ENCODE measurements at regions not wholly inside any gene's neighbourhood (a gene's known extent, or its start where the extent isn't known, plus 50 kb on each side); places are given as distances from the start of the nearest gene placed in this dataset.

DNA sequence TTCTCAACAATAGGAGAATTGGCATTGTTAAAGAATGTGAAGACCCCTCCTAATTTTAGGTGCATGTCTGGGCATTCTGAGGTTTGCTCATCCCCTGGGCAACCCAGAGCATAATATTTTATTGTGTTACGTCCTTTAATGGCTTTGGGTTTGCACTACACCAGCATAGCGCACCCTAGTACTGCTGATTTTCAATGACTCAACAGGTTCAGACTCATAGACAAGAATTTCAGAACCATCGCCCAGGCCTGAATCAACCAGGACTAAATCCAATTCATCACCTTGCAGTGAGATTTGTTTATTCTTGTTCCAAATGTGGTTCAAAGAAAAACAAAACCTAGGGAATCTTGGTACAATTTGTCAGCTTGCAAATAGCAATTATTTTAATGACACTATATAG lies 137.8 kb upstream of the PHACTR1 start:
- H3K27me3 Mint-ChIP-seq (ENCODE audit: low read depth, poor library complexity), result peaks cover 7% of the 10 kb centered on the region
- H3K4me3 Mint-ChIP-seq, result no peak overlapping the region
- DNase-seq, result no peak
- no peaks in the 10 kb centered on the region for H3K9me3 Mint-ChIP-seq
- peaks cover 13% of the 10 kb centered on the region for H3K4me1 Mint-ChIP-seq
- TF ChIP-seq, protein P1, sequence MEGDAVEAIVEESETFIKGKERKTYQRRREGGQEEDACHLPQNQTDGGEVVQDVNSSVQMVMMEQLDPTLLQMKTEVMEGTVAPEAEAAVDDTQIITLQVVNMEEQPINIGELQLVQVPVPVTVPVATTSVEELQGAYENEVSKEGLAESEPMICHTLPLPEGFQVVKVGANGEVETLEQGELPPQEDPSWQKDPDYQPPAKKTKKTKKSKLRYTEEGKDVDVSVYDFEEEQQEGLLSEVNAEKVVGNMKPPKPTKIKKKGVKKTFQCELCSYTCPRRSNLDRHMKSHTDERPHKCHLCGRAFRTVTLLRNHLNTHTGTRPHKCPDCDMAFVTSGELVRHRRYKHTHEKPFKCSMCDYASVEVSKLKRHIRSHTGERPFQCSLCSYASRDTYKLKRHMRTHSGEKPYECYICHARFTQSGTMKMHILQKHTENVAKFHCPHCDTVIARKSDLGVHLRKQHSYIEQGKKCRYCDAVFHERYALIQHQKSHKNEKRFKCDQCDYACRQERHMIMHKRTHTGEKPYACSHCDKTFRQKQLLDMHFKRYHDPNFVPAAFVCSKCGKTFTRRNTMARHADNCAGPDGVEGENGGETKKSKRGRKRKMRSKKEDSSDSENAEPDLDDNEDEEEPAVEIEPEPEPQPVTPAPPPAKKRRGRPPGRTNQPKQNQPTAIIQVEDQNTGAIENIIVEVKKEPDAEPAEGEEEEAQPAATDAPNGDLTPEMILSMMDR (IDR thresholded peaks at IDR 0.05), result no peak
- H3K36me3 Mint-ChIP-seq (ENCODE audit: low read depth), result no peaks in the 10 kb centered on the region
- H3K27ac Mint-ChIP-seq, result no peak overlapping the region

- H3K9me3 Mint-ChIP-seq, result no peaks in the 10 kb centered on the region
- no peak overlapping the region for H3K27ac Mint-ChIP-seq
- DNase-seq, result no peak
- TF ChIP-seq, protein P1 (IDR thresholded peaks at IDR 0.05), result no peak
- no peak overlapping the region for H3K4me3 Mint-ChIP-seq
- H3K27me3 Mint-ChIP-seq (ENCODE audit: low read depth, poor library complexity), result peaks cover 7% of the 10 kb centered on the region
- no peaks in the 10 kb centered on the region for H3K36me3 Mint-ChIP-seq (ENCODE audit: low read depth)
- peaks cover 13% of the 10 kb centered on the region for H3K4me1 Mint-ChIP-seq
These were observed 136.3 kb upstream of the PHACTR1 start for GRCh38 chr6:12580290-12580689.

GRCh38 chr6:12582421-12583110 lies 134.0 kb upstream of the PHACTR1 start:
- no peak overlapping the region for H3K4me3 Mint-ChIP-seq
- TF ChIP-seq, protein P1 (IDR thresholded peaks at IDR 0.05), result no peak
- peak overlapping the region; percentile 61 for H3K27ac Mint-ChIP-seq
- H3K9me3 Mint-ChIP-seq, result no peaks in the 10 kb centered on the region
- DNase-seq, result no peak
- peaks cover 6% of the 10 kb centered on the region for H3K27me3 Mint-ChIP-seq (ENCODE audit: low read depth, poor library complexity)
- H3K36me3 Mint-ChIP-seq (ENCODE audit: low read depth), result no peaks in the 10 kb centered on the region
- peaks cover 13% of the 10 kb centered on the region for H3K4me1 Mint-ChIP-seq

DNA sequence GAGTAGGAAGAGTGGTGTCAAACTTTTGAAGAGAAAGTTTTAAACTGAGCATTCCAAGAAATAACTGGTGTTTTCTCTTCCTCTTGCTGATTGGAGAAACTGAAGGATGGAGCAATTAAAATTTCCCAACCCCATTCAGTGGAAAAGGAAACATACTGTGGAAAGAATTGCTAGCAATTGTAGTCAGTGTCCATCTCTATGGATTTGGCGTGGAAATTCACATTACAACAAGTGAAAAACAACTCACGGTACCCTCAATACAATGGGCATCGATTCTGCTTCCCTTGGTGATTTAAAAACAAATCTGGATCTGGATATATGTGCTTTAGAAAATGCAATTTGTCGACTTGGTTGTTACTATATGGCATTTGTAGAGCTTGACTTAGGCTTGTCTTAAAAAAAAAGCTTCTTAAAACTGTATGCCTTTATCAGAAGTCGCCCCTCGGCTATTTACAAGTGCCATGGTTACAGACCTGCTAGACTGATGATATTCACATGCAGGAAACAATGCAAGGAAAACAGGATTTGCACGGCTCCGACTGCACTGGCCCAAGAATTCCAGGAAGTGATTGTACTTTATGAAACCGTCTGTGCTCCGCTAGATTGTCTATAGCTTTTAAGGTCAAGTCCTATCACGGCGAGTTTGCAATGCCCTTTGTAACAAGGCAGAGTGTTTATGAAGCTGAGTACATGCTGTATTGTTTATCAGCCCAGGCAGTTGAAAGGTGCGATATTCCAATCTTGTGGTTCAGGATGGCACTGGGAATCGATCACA lies 131.7 kb upstream of the PHACTR1 start:
- TF ChIP-seq, protein P1 (IDR thresholded peaks at IDR 0.05), result no peak
- no peaks in the 10 kb centered on the region for H3K36me3 Mint-ChIP-seq (ENCODE audit: low read depth)
- no peak for DNase-seq
- H3K27me3 Mint-ChIP-seq (ENCODE audit: low read depth, poor library complexity), result peaks cover 4% of the 10 kb centered on the region
- H3K4me3 Mint-ChIP-seq, result no peak overlapping the region
- H3K27ac Mint-ChIP-seq, result peak overlapping the region; percentile 5
- no peaks in the 10 kb centered on the region for H3K9me3 Mint-ChIP-seq
- H3K4me1 Mint-ChIP-seq, result peaks cover 13% of the 10 kb centered on the region

DNA sequence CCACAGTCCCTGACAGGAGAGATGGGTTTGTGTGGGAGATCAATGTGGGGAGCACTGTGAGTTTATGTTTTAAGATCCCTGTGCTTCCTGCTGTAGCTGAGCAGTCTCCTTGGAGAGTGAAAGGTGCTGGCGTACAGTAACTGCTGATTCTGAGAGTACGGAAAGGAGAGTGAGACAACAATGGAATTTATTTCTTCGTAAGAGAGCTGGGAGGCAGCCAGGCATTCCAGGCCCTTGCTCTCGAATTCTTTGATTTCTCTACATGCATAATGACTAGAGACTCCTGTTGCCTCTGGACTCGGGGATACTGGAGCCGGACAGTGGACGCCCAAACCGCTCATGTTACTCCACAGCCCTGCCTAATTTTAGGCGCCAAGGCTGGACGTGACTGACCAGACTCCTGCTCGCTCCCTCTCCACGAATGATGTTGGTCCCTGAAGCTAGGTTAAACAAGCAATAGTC lies 131.0 kb upstream of the PHACTR1 start:
- Mint-ChIP-seq H3K36me3 (ENCODE audit: low read depth) (no peaks in the 10 kb centered on the region), H3K9me3 (no peaks in the 10 kb centered on the region)

More for the DNA sequence above, 131.0 kb upstream of the PHACTR1 start:
- no peak for DNase-seq
- Mint-ChIP-seq H3K4me1 (peaks cover 13% of the 10 kb centered on the region), H3K27ac (peak overlapping the region; percentile 5), H3K4me3 (no peak overlapping the region), H3K27me3 (ENCODE audit: low read depth, poor library complexity) (peaks cover 4% of the 10 kb centered on the region)
- TF ChIP-seq, protein P1 (IDR thresholded peaks at IDR 0.05), result no peak

All from nephron progenitor cell (in vitro differentiated cells).